ENCODE measurements at regions not wholly inside any gene's neighbourhood (a gene's known extent, or its start where the extent isn't known, plus 50 kb on each side); places are given as distances from the start of the nearest gene placed in this dataset.
"Not testable (repeated sequence)": the region's sequence is repeated elsewhere in the genome, so short reads cannot be mapped to it uniquely, and the experiment has no call there.

- no peak overlapping the region for H3K27ac ChIP-seq
- TF ChIP-seq CTCF (IDR thresholded peaks at IDR 0.05), result no peak
- no peak for TF ChIP-seq ZFX (IDR thresholded peaks at IDR 0.05; ENCODE audit: borderline replicate concordance)
These were observed 375.5 kb downstream of the PTH2R start for GRCh38 chr2:208782097-208782496.

GRCh38 chr2:208783184-208783583 is 376.6 kb downstream of the PTH2R start:
- TF ChIP-seq ZFX (IDR thresholded peaks at IDR 0.05; ENCODE audit: borderline replicate concordance), result no peak
- TF ChIP-seq CTCF (IDR thresholded peaks at IDR 0.05), result peak; percentile 24; the same call in 1 of the 2 replicates
- H3K27ac ChIP-seq, result no peak overlapping the region

GRCh38 chr2:208784774-208785173 is 378.2 kb downstream of the PTH2R start:
- H3K27ac ChIP-seq, result not testable (repeated sequence)

GRCh38 chr2:208791257-208791656 is 384.7 kb downstream of the PTH2R start:
- no peak for TF ChIP-seq ZFX (IDR thresholded peaks at IDR 0.05; ENCODE audit: borderline replicate concordance)
- TF ChIP-seq CTCF (IDR thresholded peaks at IDR 0.05), result no peak
- H3K27ac ChIP-seq, result no peak overlapping the region

- no peak for TF ChIP-seq ZFX (IDR thresholded peaks at IDR 0.05; ENCODE audit: borderline replicate concordance)
- TF ChIP-seq CTCF (IDR thresholded peaks at IDR 0.05), result no peak
- no peak overlapping the region for H3K27ac ChIP-seq
These were observed 386.2 kb downstream of the PTH2R start for GRCh38 chr2:208792766-208793165.

- TF ChIP-seq CTCF (IDR thresholded peaks at IDR 0.05) (no peak), ZFX (IDR thresholded peaks at IDR 0.05; ENCODE audit: borderline replicate concordance) (no peak)
- H3K27ac ChIP-seq, result no peak overlapping the region
These were observed 386.8 kb downstream of the PTH2R start for GRCh38 chr2:208793434-208793833.

GRCh38 chr2:208794288-208794975 is 387.8 kb downstream of the PTH2R start:
- H3K27ac ChIP-seq, result no peak overlapping the region
- TF ChIP-seq CTCF (IDR thresholded peaks at IDR 0.05) (no peak), ZFX (IDR thresholded peaks at IDR 0.05; ENCODE audit: borderline replicate concordance) (no peak)

GRCh38 chr2:208798698-208799097 is 392.1 kb downstream of the PTH2R start:
- TF ChIP-seq CTCF (IDR thresholded peaks at IDR 0.05) (no peak), ZFX (IDR thresholded peaks at IDR 0.05; ENCODE audit: borderline replicate concordance) (no peak)
- no peak overlapping the region for H3K27ac ChIP-seq

All from 22Rv1 (cell line).